ENCODE measurements at regions not wholly inside any gene's neighbourhood (a gene's known extent, or its start where the extent isn't known, plus 50 kb on each side); places are given as distances from the start of the nearest gene placed in this dataset.

- TF ChIP-seq EP300 (IDR thresholded peaks at IDR 0.05; ENCODE audit: borderline replicate concordance) = no peak
- no peak for TF ChIP-seq TAF1 (IDR thresholded peaks at IDR 0.05; ENCODE audit: low read depth)
These were observed 306.2 kb upstream of the ZFP64 start for GRCh38 chr20:52497731-52498130.
